ENCODE measurements at regions not wholly inside any gene's neighbourhood (a gene's known extent, or its start where the extent isn't known, plus 50 kb on each side); places are given as distances from the start of the nearest gene placed in this dataset.

DNA sequence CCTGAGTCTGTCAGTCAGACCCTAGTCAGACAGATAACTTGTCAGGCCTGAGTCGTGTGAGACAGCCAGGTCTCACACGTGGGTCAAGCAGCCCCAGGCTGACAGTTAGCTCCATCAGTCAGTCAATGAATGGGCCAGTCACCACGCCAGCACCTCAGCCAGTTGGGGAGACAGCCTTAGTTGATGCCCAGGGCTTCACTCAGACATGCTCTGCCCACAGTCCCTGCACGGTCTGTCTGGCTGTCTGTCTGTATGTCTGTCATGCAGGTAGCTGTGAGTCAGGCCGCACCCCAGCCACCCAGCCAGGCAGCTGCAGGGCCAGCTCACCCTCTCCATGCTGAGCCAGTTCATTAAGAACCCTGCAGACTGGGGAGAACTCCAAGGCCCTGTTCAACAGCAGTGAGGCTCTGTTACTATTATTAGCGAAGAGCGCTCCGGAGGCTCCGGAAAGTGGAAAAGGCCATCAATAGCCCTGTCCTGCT, 141.1 kb upstream of the PCBD1 start:
- TF ChIP-seq, protein P1, sequence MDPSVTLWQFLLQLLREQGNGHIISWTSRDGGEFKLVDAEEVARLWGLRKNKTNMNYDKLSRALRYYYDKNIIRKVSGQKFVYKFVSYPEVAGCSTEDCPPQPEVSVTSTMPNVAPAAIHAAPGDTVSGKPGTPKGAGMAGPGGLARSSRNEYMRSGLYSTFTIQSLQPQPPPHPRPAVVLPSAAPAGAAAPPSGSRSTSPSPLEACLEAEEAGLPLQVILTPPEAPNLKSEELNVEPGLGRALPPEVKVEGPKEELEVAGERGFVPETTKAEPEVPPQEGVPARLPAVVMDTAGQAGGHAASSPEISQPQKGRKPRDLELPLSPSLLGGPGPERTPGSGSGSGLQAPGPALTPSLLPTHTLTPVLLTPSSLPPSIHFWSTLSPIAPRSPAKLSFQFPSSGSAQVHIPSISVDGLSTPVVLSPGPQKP (IDR thresholded peaks at IDR 0.05; ENCODE audit: borderline replicate concordance, low read depth, low read length), result no peak
- TF ChIP-seq, protein P2, sequence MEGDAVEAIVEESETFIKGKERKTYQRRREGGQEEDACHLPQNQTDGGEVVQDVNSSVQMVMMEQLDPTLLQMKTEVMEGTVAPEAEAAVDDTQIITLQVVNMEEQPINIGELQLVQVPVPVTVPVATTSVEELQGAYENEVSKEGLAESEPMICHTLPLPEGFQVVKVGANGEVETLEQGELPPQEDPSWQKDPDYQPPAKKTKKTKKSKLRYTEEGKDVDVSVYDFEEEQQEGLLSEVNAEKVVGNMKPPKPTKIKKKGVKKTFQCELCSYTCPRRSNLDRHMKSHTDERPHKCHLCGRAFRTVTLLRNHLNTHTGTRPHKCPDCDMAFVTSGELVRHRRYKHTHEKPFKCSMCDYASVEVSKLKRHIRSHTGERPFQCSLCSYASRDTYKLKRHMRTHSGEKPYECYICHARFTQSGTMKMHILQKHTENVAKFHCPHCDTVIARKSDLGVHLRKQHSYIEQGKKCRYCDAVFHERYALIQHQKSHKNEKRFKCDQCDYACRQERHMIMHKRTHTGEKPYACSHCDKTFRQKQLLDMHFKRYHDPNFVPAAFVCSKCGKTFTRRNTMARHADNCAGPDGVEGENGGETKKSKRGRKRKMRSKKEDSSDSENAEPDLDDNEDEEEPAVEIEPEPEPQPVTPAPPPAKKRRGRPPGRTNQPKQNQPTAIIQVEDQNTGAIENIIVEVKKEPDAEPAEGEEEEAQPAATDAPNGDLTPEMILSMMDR (conservative IDR thresholded peaks at IDR 0.05; ENCODE audit: low read depth, low read length), result no peak

All from IMR-90 (cell line).